HG02852 (cell line): ENCODE measurements at regions not wholly inside any gene's neighbourhood (a gene's known extent, or its start where the extent isn't known, plus 50 kb on each side); places are given as distances from the start of the nearest gene placed in this dataset.
"Not testable (repeated sequence)": the region's sequence is repeated elsewhere in the genome, so short reads cannot be mapped to it uniquely, and the experiment has no call there.

Experiments used
- ATAC-seq: cut with Tn5 transposase; IDR thresholded peaks from one replicate; pipeline ENCODE4 v1.9.1; 2021; ENCODE audit warnings: mild to moderate bottlenecking, moderate library complexity; ENCODE audit not compliant: unreplicated experiment

- ATAC-seq: no peak
Measured at GRCh38 chr6:66128656-66129055, 421.6 kb upstream of the EYS start.

DNA sequence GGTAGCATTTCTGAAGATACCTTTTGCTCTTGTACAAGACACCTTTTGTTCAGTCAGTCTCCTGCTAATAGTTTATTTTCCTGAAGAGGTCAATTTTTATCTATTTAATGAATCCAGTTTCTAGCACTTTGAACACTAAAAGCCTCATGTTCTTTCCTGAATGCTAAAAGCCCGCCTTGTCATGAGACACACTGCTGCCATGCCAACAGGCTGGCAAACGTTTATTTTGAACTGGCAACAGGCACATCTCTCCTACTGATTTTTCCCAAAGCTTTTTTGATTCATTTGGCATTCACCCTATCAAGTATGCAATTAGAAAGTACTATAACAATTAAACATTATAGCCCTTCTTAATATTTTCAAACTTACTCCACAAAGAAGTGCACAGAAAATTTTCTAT lies 421.2 kb upstream of the EYS start:
- no peak for ATAC-seq

- no peak for ATAC-seq
Measured at GRCh38 chr6:66127061-66127460, 420.0 kb upstream of the EYS start.

GRCh38 chr6:66126358-66126757 lies 419.3 kb upstream of the EYS start:
- ATAC-seq: no peak

GRCh38 chr6:66103954-66104353 lies 396.9 kb upstream of the EYS start:
- ATAC-seq: no peak

DNA sequence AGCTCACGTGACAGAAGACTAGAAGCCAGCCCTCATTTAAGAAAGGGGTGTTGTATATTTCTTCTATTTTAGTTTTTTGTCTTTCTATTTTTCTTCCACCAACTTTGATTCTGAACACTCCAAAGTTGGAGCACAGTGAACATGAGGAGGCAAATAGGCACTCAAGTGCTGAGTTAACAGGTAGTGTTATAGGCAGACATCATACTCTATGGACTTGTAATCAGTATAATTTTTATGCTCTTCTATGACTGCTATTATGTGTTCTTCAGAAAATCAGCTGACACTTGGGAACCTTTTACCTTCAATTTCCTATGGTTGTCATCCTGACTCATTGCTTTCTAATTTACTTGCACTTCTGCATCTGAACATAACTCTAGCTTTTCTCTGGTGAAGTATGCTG lies 396.3 kb upstream of the EYS start:
- no peak for ATAC-seq

DNA sequence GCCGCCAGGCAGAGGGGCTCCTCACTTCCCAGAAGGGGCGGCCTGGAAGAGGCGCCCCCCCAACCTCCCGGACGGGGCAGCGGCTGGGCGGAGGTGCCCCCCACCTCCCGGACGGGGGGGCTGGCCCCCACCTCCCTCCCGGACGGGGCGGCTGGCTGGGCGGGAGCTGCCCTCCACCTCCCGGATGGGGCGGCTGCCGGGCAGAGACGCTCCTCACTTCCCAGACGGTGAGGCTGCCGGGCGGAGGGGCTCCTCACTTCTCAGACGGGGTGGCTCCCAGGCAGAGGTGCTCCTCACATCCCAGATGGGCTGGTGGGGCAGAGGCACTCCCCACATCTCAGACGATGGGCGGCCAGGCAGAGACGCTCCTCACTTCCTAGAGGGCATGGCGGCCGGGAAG lies 389.7 kb upstream of the EYS start:
- ATAC-seq: no peak

DNA sequence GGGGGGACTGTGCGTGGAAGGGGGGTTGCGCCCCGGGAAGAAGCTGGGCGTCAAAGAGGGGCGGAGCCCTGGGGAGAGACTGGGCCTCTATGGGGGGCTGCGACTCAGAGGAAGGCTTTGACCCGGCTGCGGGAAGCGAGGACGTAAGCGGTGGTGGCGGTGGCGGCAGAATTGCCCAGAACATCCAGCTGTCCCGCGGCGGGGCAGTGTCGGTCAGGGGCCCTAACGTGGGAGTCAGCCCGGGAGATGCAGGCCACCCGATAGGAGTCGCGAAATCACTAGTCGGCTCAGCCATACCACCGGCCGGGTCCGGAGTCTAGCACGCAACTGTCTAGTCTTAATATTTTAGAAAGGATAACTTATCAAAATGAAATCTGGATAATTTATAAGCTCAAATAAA lies 387.6 kb upstream of the EYS start:
- ATAC-seq: no peak

DNA sequence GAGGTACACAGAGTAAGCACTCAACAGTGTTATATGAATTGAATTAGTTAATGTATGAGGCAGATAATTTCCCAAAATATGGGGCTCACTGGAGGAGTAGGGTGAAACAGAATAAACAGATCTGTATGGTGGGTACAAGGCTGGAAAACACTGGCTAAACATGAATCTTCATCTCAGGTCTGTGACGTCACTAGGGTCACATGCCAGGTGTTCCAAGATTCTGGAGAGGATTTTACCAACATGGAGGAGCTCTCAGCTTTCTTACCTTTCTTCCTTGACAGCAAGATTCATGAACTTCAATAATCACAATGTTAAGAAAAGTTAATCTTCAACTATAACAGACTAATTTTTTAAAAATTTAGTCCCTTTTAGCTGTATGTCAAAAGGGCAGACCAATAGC lies 385.3 kb upstream of the EYS start:
- ATAC-seq: not testable (repeated sequence)

- no peak for ATAC-seq
Measured at GRCh38 chr6:66086532-66086931, 379.5 kb upstream of the EYS start.

DNA sequence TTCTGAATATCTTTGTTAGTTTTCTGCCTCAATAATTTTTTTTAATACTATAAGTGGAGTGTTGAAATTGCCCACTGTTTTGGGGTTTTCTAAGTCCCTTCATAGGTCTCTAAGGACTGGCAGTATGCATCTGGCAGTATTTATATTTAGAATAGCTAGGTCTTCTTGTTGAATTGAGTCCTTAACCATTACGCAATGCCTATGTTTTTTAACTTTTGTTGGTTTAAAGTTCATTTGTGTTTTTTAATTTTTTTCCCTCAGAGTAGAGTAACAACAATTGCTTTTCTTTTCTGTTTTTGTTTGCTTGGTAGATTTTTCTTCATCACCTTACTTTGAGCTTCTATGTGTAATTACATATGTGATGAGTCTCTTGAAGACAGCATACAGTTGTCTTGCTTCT lies 375.9 kb upstream of the EYS start:
- ATAC-seq: no peak

DNA sequence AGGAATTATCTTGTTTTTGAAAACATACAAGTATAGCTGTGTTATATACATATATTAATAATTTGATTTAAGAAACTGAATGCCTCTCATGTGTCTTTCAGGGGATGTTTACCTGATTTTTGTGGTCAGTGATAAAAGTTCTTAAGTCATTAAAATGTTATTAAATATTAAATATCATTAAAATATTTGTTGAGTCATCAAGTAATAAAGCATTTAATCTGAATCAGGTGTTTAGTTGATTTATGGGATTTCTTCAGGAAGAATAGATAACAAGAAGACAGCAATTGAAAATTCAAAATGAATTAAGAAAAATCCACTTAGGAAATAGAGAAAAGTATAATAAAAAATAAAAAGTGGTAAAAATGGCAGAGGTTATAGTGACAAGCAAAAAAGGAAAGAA lies 361.9 kb upstream of the EYS start:
- no peak for ATAC-seq

DNA sequence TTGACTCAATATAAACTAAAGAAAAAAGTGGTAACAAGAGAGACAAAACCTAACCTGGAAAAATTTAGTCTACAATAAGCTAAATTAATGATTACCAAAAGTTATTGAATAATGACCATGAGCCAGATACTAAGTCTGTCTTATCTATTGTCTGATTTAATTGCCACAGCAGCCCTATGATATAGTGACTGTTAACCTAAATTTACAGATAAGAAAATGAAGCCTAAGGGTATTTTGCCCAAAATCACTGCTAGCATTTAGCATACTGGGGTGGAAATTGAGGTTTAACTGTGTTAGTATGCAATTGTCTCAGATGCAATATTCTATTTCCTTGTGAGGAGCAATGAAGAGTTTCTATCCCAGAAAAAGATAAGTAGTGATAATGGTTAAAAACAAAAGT lies 361.0 kb upstream of the EYS start:
- ATAC-seq: no peak

- no peak for ATAC-seq
Measured at GRCh38 chr6:66065313-66065712, 358.3 kb upstream of the EYS start.

DNA sequence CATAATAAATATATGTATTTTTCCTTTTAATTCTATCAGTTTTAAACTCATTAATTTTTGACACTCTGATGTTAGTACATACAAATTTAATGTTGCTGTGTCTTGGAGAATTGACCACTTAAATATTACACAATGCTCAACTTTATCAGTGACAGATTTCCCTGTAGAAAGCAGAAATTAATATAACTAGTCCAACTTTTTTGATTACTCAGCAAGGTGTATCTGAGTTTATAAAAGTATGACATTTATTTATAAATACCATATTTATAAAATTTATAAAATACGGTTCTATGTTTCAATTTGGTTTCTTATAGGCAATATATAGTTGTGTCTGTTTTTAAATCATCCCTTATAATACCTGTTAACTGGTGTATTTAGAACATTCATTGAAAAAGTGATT lies 350.0 kb upstream of the EYS start:
- ATAC-seq: no peak

DNA sequence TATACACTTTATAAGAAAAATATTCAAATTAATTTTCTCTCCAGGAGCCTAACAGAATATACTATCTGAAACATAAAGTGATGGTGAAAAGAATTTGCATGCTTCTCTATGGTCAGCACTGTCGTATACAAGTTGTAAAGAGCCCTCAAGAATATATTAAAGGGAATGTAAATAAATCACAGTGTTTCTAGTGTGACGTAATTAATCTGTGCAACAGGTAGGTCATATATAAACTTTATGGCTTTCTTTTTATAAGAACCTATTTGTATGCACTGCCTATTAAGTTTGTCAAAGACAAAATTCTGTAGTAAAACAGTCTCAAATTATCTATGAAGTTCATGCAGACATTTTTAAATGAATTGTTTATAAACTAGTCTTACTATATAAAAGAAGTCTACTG lies 347.9 kb upstream of the EYS start:
- ATAC-seq: no peak

DNA sequence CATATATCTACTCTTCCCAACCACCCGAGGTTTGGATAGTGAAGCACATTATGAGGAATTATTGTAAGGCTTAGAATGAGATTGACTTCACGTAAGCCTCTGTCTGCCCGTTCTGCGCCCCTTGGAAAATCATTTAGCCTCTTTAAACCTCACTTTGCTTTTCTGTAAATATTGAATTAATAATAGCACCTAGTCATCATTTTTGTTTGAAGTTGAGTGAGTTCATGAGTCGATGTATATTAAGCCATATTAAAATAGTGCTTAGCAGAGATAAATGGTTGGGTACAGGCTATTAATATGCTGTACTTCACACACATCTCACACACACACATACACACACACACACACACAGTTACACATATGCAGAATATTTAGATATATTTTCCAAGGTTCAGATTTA lies 344.8 kb upstream of the EYS start:
- no peak for ATAC-seq

GRCh38 chr6:66048684-66049474 lies 341.9 kb upstream of the EYS start:
- no peak for ATAC-seq

DNA sequence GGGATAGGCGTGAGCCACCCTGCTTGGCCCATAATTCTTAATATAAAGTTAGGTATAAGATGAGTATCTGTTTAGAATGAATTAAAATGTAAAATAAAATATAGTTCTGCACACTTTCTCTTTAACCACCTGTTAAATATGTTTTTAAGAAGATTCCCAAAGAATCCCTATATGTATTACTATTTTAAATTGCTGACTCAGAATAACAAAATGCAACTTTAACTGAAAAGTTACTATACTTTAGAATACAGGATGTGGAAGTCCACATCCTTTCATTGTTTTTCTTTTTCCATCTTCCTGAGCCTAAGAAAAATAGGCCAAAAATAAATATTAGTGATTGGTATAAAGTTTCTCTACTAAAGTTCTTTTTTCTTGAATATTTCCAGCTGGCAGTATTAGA lies 325.6 kb upstream of the EYS start:
- no peak for ATAC-seq

- no peak for ATAC-seq
Measured at GRCh38 chr6:66029391-66029790, 322.4 kb upstream of the EYS start.

DNA sequence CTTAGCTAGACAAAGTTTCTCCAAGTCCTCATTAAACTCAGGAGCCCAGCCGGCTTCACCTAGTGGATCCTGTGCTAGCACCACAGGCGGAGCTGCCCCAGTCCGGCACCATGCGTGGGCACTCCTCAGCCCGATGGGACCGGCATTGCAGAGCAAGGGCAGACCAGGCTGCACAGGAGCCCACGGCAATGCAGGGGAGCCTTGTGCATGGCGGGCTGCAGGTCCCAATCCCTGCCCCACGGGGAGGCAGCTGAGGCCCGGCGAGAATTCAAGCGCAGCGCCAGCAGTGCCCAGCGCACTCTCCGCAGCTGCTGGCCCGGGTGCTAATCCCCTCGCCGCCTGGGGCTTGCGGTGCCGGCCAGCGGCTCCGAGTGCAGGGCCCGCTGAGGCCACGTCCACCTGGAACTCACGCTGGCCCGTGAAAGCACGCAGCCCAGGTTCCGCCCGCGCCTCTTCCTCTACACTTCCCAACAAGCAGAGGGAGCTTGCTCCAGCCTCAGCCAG lies 292.3 kb upstream of the EYS start:
- ATAC-seq: no peak

GRCh38 chr6:65998544-65998943 lies 291.5 kb upstream of the EYS start:
- ATAC-seq: no peak

DNA sequence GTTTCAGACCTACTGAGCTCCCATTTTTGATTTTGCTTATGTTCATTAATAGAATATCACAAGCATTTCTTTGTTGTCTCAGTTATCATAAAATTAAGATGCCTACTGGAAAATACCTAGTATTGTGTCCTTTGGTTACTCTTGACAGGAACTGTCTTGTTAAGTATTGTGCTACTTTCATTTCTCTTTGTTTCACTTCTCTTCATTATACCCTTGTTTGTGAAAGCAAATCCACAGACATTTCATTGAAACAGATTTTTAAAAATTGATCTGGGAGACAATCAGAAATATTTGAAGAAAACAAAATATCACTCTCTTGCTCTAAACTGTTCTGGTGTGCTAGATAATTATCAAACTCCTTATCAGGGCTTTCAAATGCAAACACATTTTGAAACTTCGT lies 290.5 kb upstream of the EYS start:
- ATAC-seq: no peak
